CD4-positive, alpha-beta T cell treated with Interleukin-17A for 1 hour (primary cell): ENCODE measurements at regions not wholly inside any gene's neighbourhood (a gene's known extent, or its start where the extent isn't known, plus 50 kb on each side); places are given as distances from the start of the nearest gene placed in this dataset.

Experiments
- DNase-seq: peaks from one replicate; pipeline ENCODE4 v3.0.0-alpha.2; 2020

DNA sequence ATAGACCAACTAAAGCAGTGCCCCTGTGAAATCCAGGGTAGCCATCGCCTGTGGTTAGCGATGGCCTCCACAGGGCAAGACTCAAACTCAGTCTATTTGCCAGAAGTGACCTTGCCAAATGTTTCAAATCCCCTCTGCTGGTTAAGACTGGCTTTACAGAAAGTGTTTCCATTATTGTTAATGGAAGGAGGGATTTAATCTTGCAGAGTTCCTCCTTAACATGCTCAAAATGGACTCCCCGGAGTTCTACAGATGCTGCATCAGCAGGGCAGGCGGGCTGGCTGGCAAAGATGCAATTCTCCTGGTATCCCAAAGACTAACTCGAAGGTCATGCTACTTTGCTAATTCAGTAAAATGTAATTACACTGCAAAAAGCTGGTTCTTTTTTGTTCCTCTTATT lies 313.0 kb upstream of the SLC7A11 start:
- no peak for DNase-seq

DNA sequence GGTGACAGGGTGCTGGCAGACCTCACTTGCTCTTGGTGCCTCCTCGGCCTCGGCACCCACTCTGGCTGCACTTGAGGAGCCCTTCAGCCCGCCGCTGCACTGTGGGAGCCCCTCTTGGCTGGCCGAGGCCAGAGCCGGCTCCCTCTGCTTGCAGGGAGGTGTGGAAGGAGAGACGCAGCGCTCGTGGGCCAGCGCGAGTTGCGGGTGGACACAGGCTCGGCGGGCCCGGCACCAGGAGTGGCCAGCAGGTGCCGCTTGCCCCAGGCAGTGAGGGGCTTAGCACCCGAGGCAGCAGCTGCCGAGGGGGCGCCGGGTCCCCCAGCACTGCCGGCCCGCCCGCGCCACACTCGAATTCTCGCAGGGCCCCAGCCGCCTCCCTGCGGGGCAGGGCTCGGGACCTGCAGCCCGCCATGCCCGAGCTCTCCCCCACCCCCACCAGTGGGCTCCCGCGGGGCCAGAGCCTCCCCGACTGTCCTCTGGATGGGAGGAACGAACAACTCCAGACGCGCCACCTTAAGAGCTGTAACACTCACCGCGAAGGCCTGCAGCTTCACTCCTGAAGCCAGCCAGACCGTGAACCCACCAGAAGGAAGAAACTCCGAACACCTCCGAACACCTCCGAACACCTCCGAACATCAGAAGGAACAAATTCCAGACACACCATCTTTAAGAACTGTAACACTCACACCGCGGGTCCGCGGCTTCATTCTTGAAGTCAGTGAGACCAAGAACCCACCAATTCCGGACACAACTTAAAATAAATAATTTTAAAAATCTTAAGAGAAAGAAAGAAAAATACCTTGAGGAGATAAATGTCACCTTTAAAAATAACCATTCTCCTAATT lies 311.1 kb upstream of the SLC7A11 start:
- DNase-seq: no peak

DNA sequence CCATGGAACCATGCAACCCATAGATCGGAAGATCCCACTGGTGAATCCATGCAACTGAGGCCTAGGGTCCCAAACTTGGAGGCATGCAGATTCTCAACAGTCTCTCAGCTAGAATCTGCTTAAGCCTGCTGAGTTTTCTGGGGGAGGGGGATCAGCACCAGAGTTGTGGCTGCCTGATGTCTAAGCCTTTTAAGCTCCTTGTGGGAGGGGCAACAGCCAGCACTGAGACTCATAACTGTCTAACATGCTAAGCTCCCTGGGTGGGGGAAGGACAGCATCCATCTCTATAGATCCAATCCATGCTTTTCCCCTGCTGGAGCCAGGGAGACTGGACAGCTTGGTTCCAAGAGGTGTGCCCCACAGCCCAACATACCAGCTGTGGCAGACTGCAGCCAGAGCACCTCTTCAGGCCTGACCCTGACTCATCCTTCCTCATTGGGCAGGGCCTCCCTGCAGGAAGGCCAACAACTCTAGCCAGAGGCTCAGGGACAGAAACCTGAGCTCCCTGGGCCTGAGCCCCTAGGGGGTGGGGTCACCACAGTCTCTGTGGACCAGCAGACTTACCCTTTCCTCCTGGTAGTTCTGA lies 300.1 kb upstream of the SLC7A11 start:
- DNase-seq: no peak

DNA sequence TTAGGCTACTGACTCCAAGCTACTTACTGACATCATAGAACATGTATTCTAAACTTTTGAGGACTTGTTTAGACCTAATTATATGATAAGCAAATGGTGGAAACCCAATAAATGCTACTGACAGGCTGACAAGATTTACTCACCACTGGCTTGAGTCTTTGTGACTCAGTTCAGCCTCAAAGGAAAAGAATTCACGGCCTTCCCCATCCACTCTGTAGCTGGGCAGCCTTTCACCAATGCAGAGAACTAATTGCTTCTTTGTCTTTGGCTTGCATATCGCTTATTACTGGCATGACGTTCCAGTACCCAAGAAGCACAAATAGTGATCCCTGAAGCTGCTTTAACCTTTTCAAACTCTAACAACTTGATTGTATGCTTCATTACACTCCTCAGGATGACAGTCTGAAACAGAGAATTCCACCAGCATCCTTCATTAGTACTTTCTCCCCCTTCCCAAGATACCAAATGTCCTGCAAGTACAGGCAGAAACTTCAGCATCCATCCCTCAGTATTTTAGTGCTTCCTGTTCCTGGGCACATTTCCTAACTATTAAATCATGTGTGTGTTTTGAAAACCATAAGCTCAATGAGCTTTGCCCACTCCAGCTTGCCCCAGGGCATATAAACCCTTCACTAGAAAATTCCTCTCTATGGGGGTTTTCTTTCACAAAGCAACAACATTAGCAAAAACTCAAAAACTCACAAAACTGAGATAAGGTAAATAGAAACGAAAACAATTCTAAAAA lies 298.1 kb upstream of the SLC7A11 start:
- DNase-seq: no peak

DNA sequence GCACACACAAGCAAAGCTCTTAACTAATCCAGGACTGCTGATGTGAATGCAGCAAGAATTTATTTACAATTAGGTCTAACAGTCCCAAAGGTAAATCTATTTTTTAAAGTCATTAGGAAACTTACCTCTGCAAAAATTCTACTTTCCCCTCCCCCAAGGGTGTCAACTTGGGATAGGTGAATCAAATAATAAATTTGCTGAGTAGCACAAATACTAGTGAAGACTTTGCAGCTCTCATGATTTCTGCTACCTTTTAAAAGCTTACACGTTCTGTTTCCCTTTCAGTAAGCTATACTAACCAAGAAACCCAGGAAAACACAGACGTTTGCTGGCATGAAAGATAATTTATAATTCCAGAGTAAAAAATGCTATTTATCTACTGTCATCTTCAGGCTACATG lies 296.6 kb upstream of the SLC7A11 start:
- no peak for DNase-seq

DNA sequence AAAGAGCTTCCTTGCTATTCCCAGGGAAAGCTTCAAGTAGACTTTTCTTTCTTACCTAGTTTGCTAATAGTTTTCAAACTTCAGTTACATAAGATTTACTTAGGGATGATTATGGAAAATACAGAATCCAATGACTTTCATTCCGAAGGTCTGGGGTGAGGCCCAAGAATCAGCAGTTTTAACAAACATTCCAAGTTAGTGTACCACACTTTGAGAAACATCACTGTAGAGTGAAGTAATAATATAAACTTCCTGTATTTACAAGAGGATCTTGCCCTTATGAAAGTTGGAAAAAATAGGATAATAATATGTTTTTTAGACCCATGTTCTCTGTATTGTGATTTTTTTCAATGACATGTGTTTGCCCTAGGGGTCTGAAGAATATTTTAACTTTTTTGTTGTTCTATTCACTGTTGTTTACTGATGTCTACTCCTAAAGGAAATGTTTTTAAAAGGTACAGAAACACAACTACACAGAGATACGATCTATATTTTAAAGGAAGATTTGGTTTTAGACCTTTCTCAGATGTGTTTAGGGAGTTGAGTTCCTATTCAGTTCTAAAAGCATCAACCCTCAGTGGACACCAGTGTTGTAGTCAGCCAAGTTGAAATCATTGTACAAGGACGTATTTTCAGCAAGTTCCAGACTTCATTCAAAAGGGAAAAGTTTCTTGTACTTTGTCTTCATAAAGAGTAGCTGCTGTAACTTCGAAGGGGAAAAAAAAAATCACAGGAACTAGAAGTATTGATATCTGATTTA lies 295.8 kb upstream of the SLC7A11 start:
- no peak for DNase-seq

DNA sequence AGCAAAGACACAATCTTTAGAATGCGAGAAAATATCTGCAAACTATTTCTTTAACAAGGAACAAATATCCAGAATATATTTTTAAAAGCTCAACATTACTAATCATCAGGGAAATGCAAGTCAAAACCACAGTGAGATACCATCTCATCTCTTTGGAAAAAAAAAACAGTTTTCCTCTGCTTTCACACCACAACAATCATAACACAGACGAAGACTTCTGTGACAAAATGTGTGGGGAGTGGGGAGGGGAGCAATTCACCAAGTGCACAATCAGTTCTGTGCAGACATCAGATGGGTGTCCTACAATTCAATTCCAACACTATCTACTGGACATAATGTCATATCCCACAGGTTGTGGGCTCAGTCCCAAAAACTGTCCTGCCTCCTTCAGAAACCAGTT lies 293.2 kb upstream of the SLC7A11 start:
- no peak for DNase-seq

DNA sequence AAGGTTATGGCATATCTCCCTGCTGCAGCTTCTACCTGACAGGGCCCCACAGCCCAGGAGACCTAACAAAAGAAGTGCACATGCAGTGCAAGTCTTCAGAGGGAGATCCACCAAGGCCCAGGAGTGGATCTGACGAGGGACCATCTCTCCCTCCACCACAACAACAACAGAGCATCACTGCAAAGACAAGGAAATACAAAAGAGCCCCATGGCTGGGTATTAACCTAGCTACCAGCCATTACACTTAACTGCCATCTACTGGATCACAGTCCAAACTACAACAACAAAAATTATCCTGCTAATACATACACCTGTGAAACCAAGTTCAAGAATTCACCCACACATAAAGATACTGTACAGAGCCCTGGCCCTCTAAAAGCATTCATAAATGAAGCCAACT lies 280.2 kb upstream of the SLC7A11 start:
- no peak for DNase-seq

DNA sequence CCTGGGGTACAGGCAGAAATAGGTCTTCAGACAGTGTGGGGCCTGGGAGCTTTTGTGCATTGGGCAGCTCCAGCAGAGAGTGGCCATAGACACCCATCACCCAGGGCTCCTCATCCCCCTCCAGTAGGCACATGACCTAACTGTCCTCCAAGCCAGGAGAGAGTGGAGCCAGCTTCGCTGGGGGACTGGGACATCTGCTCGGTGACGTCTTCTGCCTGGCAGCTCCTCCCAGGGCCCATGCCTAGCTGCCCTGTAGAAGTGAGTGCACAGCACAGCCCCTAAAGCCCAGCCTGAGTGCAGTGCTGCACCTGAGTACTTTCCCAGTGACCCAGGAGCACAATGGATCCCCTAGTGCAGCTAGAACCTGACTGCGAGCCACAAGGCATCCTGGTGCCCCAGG lies 279.7 kb upstream of the SLC7A11 start:
- DNase-seq: no peak

DNA sequence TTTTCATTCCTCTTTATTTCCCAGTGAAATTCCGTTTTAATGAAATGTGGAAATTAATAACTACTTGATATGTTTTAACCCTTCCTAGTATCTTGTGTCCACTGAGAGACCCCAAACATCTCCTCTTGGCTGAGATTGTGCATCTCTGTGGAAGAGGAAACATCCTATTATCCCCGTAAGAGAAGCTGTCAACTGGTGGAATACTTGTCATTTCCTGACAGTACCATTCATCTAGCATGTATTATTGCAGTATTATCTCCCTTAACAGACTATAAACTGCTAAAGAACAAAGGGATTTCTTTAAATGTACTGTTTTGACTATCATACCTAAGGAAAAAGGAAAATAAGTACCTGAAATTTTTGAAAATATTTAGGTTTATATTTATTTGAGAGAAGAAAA lies 277.3 kb upstream of the SLC7A11 start:
- DNase-seq: no peak

DNA sequence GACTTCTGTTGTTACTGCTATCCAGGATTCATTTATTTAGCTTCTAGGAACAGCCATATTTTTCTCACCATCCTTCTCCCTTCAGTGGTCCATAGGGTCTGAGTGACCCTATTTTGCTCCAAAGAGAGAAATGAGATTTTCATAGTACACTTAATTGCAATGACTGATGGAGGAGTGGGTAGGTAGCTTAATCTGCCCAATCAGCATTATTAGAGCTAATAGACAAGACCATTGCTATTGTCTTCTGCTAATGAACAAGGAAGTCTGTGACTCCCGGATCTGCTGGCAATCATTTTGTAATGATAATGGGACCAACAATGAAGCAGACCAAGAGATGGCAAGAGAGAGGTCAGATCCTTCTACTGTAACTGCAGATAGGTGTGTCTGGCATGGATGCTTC lies 271.4 kb upstream of the SLC7A11 start:
- no peak for DNase-seq

DNA sequence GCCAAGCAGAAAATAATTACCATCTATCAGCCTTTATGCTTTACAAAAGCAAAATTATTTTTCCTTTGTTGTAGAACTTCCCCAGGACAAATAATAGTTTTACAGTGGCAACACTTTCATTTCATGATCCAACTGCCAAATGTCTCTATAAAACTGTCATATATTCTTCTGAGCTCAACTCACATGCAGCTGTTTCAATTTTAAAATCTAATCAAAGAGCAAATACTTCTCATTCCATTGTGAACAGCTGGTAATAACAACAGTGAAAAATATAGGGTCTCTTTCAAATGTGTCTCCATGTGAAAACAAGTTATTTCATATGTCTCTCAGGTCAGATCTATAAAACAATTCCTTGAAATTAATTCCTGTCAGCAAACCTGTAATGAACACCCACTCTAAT lies 270.6 kb upstream of the SLC7A11 start:
- no peak for DNase-seq

DNA sequence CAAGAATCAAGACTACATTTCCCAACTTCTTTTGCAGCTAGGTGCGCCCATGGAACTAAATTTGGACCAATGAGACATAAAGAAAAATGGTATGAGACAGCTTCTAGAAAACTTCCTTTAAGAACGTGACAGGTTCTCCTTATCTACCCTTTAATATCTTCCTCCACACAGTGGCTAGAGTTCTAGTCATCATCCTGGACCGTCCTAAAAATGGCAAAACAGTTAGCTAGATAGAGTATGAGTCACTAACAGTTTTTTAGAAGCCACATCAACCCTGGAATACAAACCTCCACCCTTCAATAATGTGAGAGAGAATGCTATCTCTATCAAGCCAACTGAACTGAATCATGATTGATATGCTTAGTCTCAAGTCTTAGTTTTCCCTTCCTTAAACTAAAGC lies 267.9 kb upstream of the SLC7A11 start:
- no peak for DNase-seq

DNA sequence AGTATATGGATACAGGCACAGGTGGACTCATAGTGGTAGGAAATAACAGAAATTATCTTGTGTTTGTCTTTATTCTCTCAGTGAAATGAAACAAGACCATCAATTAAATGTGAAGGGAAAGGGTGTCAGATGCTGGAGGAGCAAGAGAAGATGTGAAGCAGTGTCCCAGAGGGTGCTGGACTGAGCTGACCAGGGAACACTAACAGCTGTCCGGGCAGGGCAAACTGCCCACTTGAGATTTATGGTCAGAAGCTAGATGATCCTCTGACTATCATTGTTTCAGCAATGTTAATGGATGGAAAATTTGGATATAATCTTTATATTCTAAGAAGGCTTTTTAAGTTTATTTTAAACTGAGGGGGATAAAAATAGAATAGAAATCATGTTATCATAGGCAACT lies 267.2 kb upstream of the SLC7A11 start:
- DNase-seq: no peak

DNA sequence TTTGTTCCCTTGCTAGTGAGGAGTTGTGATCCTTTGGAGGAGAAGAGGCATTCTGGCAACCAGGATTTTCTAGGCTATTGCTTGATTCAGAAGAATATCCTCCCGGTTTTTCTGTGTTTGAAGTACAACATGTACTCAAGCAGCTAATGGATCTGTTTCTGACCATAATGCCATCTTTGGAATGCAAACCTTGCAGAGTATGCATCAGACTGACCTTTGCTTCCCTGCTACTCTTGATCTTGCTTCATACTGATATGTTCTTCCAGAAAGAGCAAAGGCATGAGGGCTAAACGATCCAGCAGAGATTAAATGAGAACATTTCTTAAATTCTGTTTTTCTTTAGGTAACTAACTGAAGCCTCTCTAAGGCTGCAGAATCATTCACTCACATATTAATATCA lies 265.4 kb upstream of the SLC7A11 start:
- no peak for DNase-seq

DNA sequence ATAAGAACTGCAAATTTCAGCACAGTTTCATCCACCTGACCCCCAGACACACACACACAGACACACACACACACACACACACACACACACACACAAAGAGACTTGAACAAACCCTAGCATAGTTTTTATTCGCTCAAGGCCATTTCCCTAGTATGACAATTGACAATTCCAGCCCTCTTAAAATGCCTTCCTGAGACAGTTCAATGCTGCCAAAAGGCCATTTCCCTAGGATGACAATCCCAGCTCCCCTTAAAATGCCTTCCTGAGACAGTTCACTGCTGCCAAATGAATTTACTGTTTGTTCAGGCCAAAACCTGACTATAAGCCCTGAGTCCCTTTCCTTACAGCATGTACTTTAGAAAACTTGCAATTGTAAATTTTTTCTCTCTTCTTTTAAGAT lies 259.5 kb upstream of the SLC7A11 start:
- no peak for DNase-seq

DNA sequence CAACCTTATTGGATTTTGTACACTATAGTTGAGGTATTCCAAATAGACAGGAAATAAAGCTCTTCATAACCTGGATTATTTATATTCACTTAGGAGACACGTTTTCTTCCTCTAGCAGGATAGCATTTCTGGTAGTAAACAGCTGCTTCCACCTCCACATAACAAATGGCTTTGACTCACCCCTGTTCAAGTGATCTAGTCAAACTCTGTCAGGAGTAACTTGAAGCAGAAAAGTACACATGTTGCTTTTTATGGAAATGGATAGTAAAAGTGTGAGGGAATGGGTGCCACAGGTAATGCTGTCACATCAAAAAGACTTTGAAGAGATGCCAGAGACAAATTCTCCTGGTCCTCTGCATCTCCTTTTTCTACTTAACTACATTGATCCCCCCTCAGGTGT lies 258.7 kb upstream of the SLC7A11 start:
- DNase-seq: no peak

DNA sequence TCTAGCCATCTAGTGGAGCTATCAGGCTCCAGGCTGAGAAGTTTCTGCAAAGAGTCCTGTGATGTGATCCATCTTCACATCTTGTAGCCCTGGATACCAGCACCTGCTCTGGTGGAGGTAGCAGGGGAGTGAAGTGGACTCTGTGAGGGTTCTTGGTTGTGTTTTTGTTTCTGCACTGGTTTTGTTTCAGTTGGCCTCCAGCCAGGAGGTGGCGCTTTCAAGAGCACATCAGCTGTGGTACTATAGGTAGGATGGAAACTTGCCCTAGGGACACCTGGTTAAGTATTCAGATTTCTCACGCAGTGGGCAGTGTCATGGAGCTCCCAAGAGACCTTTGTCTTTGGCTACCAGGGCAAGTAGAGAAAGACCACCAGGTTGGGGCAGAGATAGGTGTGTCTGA lies 257.5 kb upstream of the SLC7A11 start:
- DNase-seq: no peak

DNA sequence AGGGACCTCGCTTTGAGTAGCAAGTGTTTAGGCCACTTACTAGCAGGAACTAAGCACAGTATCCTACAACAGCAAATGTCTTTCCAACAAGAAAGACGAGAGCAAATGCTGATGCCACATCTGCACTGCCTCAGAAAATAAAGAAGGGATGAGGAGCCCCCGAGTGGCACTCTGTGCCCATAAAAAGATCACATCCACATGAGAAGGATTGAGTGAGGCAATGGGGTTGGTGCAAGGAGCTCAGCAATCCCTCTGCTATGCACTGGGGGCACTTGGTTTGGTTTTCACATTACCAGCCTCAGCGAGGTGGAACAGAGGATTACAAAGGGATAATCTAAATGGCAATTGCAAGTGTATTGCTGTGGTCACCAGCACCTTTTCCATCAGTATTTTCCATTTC lies 252.8 kb upstream of the SLC7A11 start:
- DNase-seq: no peak

DNA sequence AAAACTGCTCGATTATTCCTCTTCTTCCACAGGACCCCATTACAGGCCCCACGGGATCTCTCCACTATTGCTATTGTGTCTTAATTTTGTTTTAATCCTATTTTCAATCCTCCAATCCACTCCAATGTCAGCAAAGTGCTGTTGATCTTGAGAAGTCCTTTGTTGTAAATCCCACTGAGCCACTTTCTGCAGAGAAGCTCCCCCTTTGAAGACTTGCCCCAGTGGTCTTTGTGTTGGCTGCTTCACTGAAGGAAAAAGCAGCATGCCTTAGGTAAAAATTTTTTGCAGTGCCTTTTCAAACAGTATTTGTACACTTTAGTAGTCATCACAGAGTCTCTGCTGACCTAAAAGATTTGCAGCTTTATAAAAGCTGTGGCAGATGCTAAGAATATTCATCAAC lies 252.0 kb upstream of the SLC7A11 start:
- DNase-seq: no peak

DNA sequence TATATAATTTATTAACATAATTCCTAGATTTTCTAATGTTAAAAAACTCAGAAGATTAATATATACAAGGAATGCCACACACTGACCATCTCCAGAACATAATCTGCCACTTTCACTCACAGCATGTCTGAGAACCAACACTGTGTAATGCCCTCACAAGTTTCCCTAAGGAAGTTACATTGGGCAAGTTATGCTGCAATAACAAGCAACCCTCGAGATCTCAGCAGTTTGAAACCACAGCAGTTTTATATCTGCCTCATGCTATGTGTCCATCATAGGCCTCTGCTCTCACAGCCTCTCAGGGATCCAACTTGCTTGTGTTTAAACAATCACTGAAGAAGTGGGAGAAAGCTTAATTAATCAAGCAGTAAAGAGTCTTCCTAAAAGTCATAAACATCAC lies 250.0 kb upstream of the SLC7A11 start:
- DNase-seq: no peak

DNA sequence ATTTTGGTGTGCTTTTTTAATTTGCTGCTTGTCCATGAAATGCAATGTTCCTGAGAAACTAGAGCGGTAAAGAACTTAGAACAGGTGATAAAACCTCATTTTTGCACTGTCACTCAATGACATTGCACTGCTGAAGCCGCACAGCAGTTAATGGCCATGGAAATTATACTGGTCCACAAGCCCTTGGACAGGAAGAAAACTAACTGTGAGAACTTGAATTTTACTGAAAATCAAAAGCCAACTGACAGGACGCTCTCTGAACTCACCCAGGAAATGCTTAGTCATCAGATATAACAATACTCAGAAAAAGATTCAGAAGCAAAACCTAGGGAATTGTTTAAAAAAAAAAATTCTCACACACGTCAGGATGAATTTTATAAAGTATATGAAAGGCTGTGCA lies 246.4 kb upstream of the SLC7A11 start:
- DNase-seq: no peak

DNA sequence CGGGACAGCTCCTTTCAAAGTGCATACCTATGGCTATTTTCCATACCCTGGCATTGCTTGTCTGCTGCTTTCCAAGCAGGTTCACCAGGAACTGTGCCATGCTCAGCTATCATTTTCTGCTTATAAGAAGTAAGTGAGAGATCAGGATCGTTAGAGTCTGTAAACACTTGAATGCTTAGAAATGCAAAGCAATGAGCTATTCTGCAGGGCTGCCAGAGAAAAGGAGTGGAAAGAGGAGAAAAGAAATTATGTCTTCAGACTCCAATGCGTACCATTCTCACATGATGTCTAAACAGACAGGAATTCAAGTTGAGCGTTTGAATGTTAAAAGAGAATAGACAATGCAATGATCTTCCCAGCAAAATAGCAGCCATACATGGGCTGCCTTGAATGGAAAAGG lies 245.5 kb upstream of the SLC7A11 start:
- DNase-seq: no peak

DNA sequence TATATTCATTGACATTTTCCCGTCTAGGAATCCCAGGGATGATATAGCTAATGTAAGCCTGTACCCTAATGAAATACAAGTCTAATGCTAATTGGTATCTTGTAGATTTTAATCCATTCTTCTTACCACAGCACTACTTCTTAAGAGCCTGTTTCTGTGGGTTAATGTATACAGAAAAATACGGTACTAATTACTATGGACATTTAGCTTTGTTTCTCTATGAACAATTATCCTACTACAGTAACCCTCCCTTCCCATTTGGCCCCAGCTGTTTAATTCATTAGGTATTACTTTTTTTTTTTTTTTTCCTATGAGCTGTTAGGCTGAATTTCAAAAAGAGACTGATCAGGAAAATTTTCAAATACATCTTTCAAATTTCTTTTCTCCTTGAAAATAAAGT lies 245.1 kb upstream of the SLC7A11 start:
- no peak for DNase-seq
